ENCODE measurements at regions not wholly inside any gene's neighbourhood (a gene's known extent, or its start where the extent isn't known, plus 50 kb on each side); places are given as distances from the start of the nearest gene placed in this dataset.
"Not testable (repeated sequence)": the region's sequence is repeated elsewhere in the genome, so short reads cannot be mapped to it uniquely, and the experiment has no call there.

DNA sequence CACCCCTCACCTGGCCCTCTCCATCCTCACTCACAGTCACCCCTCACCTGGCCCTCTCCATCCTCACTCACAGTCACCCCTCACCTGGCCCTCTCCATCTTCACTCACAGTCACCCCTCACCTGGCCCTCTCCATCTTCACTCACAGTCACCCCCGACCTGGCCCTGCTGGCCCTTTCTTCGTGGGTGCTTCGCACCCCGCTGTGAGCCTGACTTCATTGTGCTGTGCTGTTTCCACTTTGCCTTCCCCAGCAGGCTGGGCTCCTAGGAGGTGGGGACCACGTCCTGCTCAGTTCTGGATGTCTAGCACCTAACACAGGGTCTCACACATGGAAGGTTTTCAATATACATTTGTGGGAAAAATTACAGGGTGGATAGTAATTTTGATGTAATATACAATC is 56.5 kb downstream of the RBFOX3 start:
- TF ChIP-seq, protein P1, sequence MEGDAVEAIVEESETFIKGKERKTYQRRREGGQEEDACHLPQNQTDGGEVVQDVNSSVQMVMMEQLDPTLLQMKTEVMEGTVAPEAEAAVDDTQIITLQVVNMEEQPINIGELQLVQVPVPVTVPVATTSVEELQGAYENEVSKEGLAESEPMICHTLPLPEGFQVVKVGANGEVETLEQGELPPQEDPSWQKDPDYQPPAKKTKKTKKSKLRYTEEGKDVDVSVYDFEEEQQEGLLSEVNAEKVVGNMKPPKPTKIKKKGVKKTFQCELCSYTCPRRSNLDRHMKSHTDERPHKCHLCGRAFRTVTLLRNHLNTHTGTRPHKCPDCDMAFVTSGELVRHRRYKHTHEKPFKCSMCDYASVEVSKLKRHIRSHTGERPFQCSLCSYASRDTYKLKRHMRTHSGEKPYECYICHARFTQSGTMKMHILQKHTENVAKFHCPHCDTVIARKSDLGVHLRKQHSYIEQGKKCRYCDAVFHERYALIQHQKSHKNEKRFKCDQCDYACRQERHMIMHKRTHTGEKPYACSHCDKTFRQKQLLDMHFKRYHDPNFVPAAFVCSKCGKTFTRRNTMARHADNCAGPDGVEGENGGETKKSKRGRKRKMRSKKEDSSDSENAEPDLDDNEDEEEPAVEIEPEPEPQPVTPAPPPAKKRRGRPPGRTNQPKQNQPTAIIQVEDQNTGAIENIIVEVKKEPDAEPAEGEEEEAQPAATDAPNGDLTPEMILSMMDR (IDR thresholded peaks at IDR 0.05 in 2 of 3, conservative IDR thresholded peaks at IDR 0.05 in 1 of 3; ENCODE audit: borderline replicate concordance in 1 of 3, insufficient read depth in 1 of 3, low read depth in 2 of 3, low read length in 2 of 3), result not testable (repeated sequence)
- TF ChIP-seq POLR2A (IDR thresholded peaks at IDR 0.05; ENCODE audit: borderline replicate concordance, extremely low read depth, insufficient read depth, insufficient read length), result not testable (repeated sequence)
- TF ChIP-seq, protein P2, sequence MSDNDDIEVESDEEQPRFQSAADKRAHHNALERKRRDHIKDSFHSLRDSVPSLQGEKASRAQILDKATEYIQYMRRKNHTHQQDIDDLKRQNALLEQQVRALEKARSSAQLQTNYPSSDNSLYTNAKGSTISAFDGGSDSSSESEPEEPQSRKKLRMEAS (IDR thresholded peaks at IDR 0.05), result not testable (repeated sequence)
